ENCODE measurements at regions not wholly inside any gene's neighbourhood (a gene's known extent, or its start where the extent isn't known, plus 50 kb on each side); places are given as distances from the start of the nearest gene placed in this dataset.

DNA sequence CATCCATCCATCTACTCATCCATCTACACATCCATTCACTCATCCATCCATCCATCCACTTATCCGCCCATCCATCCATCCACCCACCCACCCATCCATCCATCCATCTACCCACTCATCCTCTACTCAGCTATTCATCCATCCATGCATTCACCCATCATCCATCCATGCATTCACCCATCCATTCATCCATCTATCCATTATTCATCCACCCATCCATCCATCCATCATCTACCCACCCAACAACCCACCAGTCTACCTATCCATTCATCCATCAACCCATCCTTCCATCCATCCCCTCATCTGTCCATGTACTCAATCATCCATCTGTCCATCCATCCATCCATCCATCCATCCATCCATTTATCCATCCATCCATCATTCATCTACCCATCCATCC, 972.7 kb downstream of the BRD1 start:
- 65 to 96% (median 69%) methylated on average over 1 of the region's 1 CpG for WGBS, 3 donors
- no peak for DNase-seq
- no peaks in the 10 kb centered on the region for H3K36me3 ChIP-seq
- intact Hi-C loops (cut with DNase I) = no loop called here
- H3K4me3 ChIP-seq = no peak overlapping the region
- no peaks in the 10 kb centered on the region for H3K27me3 ChIP-seq
- H3K9me3 ChIP-seq = no peaks in the 10 kb centered on the region
- no peak overlapping the region for H3K27ac ChIP-seq
- no peaks in the 10 kb centered on the region for H3K4me1 ChIP-seq (ENCODE audit: insufficient read depth)
- no peak for TF ChIP-seq POLR2A (IDR thresholded peaks at IDR 0.05)
- TF ChIP-seq, protein P1, sequence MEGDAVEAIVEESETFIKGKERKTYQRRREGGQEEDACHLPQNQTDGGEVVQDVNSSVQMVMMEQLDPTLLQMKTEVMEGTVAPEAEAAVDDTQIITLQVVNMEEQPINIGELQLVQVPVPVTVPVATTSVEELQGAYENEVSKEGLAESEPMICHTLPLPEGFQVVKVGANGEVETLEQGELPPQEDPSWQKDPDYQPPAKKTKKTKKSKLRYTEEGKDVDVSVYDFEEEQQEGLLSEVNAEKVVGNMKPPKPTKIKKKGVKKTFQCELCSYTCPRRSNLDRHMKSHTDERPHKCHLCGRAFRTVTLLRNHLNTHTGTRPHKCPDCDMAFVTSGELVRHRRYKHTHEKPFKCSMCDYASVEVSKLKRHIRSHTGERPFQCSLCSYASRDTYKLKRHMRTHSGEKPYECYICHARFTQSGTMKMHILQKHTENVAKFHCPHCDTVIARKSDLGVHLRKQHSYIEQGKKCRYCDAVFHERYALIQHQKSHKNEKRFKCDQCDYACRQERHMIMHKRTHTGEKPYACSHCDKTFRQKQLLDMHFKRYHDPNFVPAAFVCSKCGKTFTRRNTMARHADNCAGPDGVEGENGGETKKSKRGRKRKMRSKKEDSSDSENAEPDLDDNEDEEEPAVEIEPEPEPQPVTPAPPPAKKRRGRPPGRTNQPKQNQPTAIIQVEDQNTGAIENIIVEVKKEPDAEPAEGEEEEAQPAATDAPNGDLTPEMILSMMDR (IDR thresholded peaks at IDR 0.05) = no peak
- TF ChIP-seq EP300 (IDR thresholded peaks at IDR 0.05) = no peak

DNA sequence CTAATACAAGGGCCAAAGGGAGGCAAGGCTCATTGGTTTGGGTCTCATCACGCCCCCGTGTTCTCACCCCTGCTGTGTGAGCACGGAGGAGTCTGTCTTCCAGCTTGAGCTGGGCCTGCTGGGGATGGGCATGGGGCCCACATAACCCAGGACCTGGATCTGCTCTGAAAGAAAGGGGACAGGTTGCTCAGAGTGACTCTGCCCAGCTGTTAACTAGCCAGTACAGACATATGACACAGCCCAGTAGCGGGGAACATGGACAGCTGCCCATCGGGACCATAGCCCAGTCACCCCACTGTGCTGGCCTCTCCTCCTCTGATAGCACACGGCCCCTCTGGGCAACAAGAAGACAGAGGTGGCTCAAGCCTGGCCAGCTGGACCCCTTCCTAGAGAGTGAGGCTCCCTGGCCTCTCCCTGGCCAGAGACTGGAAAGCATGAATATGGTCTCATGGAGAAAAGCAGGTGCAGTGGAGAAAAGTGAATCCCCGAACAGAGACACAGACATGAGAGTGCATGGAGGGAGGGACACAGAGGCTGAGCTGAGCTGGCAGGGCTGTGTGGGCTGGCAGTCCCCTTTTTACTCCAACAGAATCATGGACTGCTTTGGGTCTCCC, 973.9 kb downstream of the BRD1 start:
- intact Hi-C loops (cut with DNase I) = no loop called here
- DNase-seq = no peak
- H3K9me3 ChIP-seq = no peaks in the 10 kb centered on the region
- TF ChIP-seq, protein P1 (IDR thresholded peaks at IDR 0.05) = no peak
- no peak for TF ChIP-seq POLR2A (IDR thresholded peaks at IDR 0.05)
- TF ChIP-seq EP300 (IDR thresholded peaks at IDR 0.05) = no peak
- H3K4me3 ChIP-seq = no peak overlapping the region
- no peaks in the 10 kb centered on the region for H3K4me1 ChIP-seq (ENCODE audit: insufficient read depth)
- H3K36me3 ChIP-seq = no peaks in the 10 kb centered on the region
- WGBS, 3 donors = 55 to 70% (median 63%) methylated on average over 7 of the region's 7 CpGs
- H3K27ac ChIP-seq = no peak overlapping the region
- no peaks in the 10 kb centered on the region for H3K27me3 ChIP-seq

DNA sequence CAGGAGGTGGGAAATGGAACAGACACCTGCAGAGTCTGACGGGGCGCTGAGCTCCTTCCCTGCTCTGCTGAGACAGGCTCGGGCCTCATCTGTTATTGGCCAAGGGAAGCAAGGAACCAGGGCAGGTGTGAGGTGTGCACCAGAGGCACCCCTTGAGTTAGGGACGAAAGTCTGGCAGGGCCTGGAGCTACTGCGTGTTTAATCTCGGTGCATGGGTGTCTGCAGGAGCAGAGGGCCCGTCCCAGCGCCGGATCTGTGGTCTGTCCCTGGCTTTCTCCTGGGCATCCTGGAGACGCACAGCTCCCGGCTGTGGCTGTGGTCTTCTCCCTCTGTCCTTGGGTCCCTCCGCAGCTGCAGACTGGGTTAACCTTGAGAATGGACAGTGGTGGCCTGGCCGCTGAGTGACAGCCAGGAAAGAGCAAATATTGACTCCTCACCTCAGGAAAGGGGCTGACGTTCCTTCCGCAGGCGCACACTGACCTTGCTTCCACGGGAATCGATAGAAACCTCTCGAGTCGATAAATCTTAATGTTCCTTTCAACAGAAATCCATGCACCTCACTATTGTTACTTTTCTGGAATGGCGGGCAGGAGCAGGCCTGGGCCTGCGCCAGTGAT, 975.6 kb downstream of the BRD1 start:
- H3K9me3 ChIP-seq = no peaks in the 10 kb centered on the region
- no peaks in the 10 kb centered on the region for H3K27me3 ChIP-seq
- intact Hi-C loops (cut with DNase I) = no loop called here

DNA sequence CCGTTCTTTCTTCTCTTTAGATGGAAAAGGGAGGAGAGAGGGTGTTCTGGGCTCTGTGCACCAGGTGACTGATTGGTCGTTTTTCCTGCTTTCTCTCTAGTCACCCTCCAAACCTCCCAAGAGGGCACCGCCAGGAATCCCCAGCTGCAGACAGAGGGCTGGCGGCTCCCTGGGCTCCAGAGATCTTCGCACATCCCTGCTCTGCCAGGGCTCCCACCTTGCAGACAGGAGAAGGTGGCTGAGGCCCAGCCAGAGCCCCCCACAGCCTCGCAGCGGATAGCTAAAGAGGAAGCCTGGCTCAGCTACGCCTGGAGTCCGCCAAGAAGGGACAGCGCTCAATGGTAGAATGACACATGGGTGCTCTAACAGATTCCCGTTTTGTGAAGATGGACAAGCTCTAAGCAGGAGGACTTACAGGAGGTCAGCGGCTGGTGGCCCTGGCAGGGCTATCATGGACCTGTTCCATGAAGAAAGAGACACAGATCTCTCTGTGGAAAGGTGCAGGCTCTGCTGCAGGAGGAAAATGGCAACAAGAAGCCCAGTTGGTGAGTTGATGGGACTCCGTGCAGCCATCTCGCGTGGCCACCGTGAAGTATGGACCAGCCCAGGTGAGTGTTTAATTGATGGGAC, 976.9 kb downstream of the BRD1 start:
- Histone ChIP-seq H3K36me3 (no peaks in the 10 kb centered on the region), H3K27me3 (no peaks in the 10 kb centered on the region), H3K9me3 (no peaks in the 10 kb centered on the region), H3K27ac (no peak overlapping the region), H3K4me1 (ENCODE audit: insufficient read depth) (no peaks in the 10 kb centered on the region), H3K4me3 (no peak overlapping the region)
- no peak for DNase-seq
- TF ChIP-seq EP300 (IDR thresholded peaks at IDR 0.05) (no peak), POLR2A (IDR thresholded peaks at IDR 0.05) (no peak)
- WGBS, 3 donors = 85 to 86% (median 86%) methylated on average over 16 of the region's 16 CpGs
- intact Hi-C loops (cut with DNase I) = no loop called here

More for the DNA sequence above, 975.6 kb downstream of the BRD1 start:
- TF ChIP-seq, protein P1 (IDR thresholded peaks at IDR 0.05) = no peak
- TF ChIP-seq EP300 (IDR thresholded peaks at IDR 0.05) (no peak), POLR2A (IDR thresholded peaks at IDR 0.05) (no peak)
- DNase-seq = no peak
- Histone ChIP-seq H3K4me1 (ENCODE audit: insufficient read depth) (no peaks in the 10 kb centered on the region), H3K4me3 (no peak overlapping the region), H3K27ac (no peak overlapping the region), H3K36me3 (no peaks in the 10 kb centered on the region)
- 85 to 93% (median 92%) methylated on average over 22 of the region's 22 CpGs for WGBS, 3 donors
